SK-N-SH treated with all-trans-retinoic acid at 6 μM for 48 hours (cell line): ENCODE measurements at regions not wholly inside any gene's neighbourhood (a gene's known extent, or its start where the extent isn't known, plus 50 kb on each side); places are given as distances from the start of the nearest gene placed in this dataset.

Experiments used
- ATAC-seq: fragments of 200-7000 bp; cut with Tn5 transposase; 3 replicates; pipeline ENCODE4 v1.9.1; 2020; ENCODE audit warnings: mild to moderate bottlenecking, moderate library complexity
- ARNTL ChIP-seq: fragments of 450-650 bp; formaldehyde crosslinking; IDR thresholded peaks from 2 replicates; pipeline ENCODE4 v1.5.0; 2020; ENCODE audit warnings: low read depth, mild to moderate bottlenecking, moderate library complexity, borderline replicate concordance
- BACH2 ChIP-seq: fragments of 250-450 bp; sonication (Bioruptor Pico); IDR thresholded peaks from 2 replicates; pipeline ENCODE4 v1.9.0; 2021; ENCODE audit warnings: mild to moderate bottlenecking, borderline replicate concordance
- CSDC2 ChIP-seq: fragments of 250-450 bp; sonication (Bioruptor Pico); IDR thresholded peaks from 2 replicates; pipeline ENCODE4 v1.5.0; 2020; ENCODE audit warnings: mild to moderate bottlenecking, moderate library complexity
- GLIS3 ChIP-seq: fragments of 250-450 bp; sonication (Bioruptor Pico); IDR thresholded peaks from 2 replicates; pipeline ENCODE4 v1.5.0; 2020; ENCODE audit warnings: mild to moderate bottlenecking, moderate library complexity
- ISL1 ChIP-seq: fragments of 250-450 bp; sonication (Bioruptor Pico); IDR thresholded peaks from 2 replicates; pipeline ENCODE4 v2.1.2; 2022; ENCODE audit warnings: mild to moderate bottlenecking, moderate library complexity
- PATZ1 ChIP-seq: fragments of 250-450 bp; sonication (Bioruptor Pico); IDR thresholded peaks from 2 replicates; pipeline ENCODE4 v1.8.0; 2020; ENCODE audit warnings: mild to moderate bottlenecking, moderate library complexity, borderline replicate concordance
- PPARA ChIP-seq: fragments of 250-450 bp; sonication (Bioruptor Pico); IDR thresholded peaks from 2 replicates; pipeline ENCODE4 v1.5.0; 2020; ENCODE audit warnings: mild to moderate bottlenecking, borderline replicate concordance
- TCF4 ChIP-seq: fragments of 250-450 bp; sonication (Bioruptor Pico); IDR thresholded peaks from 2 replicates; pipeline ENCODE4 v1.8.0; 2021; ENCODE audit warnings: mild to moderate bottlenecking, moderate library complexity, borderline replicate concordance
- TSHZ2 ChIP-seq: fragments of 250-450 bp; sonication (Bioruptor Pico); IDR thresholded peaks from 2 replicates; pipeline ENCODE4 v1.5.0; 2020; ENCODE audit warnings: mild to moderate bottlenecking, moderate library complexity
- ZFP3 ChIP-seq: fragments of 250-450 bp; sonication (Bioruptor Pico); IDR thresholded peaks from 2 replicates; pipeline ENCODE4 v1.5.0; 2020; ENCODE audit warnings: mild to moderate bottlenecking, moderate library complexity
- ZFP30 ChIP-seq: fragments of 450-650 bp; formaldehyde crosslinking; IDR thresholded peaks from 2 replicates; pipeline ENCODE4 v1.5.0; 2022; ENCODE audit warnings: mild to moderate bottlenecking, moderate library complexity
- ZNF565 ChIP-seq: fragments of 450-650 bp; formaldehyde crosslinking; conservative IDR thresholded peaks from 2 replicates; pipeline ENCODE4 v1.5.0; 2020; ENCODE audit warnings: low read depth, mild to moderate bottlenecking, moderate library complexity
- ZNF70 ChIP-seq: fragments of 450-650 bp; formaldehyde crosslinking; IDR thresholded peaks from 2 replicates; pipeline ENCODE4 v1.5.0; 2020; ENCODE audit warnings: mild to moderate bottlenecking, moderate library complexity
- ZNF8 ChIP-seq: fragments of 450-650 bp; formaldehyde crosslinking; IDR thresholded peaks from 2 replicates; pipeline ENCODE4 v1.5.0; 2020; ENCODE audit warnings: mild to moderate bottlenecking, moderate library complexity
- TF ChIP-seq, protein P1 (sequence below): fragments of 250-450 bp; sonication (Bioruptor Pico); IDR thresholded peaks from 2 replicates; pipeline ENCODE4 v1.5.1; 2020; ENCODE audit warnings: low read depth, mild to moderate bottlenecking, moderate library complexity

- ATAC-seq: no peak
- TF ChIP-seq CSDC2 (CRISPR knock-in tag) (no peak), ZNF8 (CRISPR knock-in tag) (no peak), ZNF565 (CRISPR knock-in tag) (no peak), ZFP3 (CRISPR knock-in tag) (no peak)
These were observed 101.8 kb upstream of the RET start for GRCh38 chr10:42975005-42975493.

- ATAC-seq: 0 out of 3 replicates have a peak, but pooled peaks have one; percentile 25
- TF ChIP-seq TSHZ2 (CRISPR knock-in tag): 0 out of 2 replicates have a peak, but pooled peaks have one; percentile 15
- TF ChIP-seq PPARA (CRISPR knock-in tag): no peak
- TF ChIP-seq, all 23 proteins: peak for 1
These were observed 101.1 kb upstream of the RET start for GRCh38 chr10:42975558-42976340.

DNA sequence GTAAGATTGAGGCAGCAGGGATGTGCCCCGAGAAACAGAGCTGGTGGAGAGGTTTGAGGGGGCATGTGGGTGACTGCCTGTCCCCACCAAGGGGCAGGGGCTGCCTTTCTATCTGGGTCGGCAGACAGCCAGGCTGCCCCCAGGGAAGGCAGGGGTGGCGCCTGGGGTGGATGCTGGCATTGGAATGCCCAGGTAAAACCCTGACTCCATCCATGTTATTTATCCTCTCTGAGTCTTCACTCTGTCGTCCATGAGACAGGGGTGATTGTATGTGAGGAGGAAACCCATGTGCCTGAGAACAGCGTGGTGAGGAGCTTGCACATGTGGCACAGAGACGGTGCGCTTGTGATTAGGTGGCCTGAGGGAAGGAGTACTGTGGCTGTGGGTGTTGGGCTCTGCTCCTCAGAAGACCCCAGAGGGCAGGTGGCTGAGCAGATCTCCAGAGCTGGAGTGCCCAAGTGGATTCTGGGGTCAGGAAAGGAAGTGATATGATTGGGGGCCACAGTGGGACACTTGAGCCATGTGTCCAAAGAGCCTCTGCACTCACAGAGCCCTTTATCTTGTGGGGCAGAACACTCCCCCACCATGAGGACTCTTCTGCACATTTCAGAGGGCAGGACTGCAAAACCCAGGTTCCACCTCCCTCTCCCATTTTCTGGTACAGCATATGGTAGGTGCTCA is 100.4 kb upstream of the RET start:
- no peak for ATAC-seq
- no peak for TF ChIP-seq ZFP30 (CRISPR knock-in tag)
- TF ChIP-seq ZNF70: no peak
- no peak for TF ChIP-seq PATZ1
- TF ChIP-seq TSHZ2 (CRISPR knock-in tag): no peak

DNA sequence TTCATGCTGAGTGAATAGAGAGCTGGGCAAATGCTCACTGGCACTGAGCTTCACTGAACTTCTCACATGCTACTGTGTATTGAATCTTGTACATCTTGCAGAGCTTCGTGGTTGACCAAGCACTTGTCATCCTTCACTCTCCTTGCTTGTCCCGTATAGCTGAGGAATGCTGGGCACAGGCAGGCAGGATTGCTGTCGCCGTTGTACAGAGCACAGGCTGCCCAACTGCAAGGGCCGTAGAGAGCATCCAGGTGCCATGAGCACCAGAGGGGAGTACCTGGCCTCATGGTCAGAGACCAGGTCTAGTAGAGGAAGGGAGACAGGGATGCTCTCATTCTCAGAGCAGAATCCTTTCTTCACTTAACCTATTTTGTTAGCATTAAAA is 99.8 kb upstream of the RET start:
- no peak for ATAC-seq
- TF ChIP-seq ISL1 (CRISPR knock-in tag) (no peak), GLIS3 (no peak), ZFP30 (CRISPR knock-in tag) (no peak), PPARA (CRISPR knock-in tag) (no peak), TSHZ2 (CRISPR knock-in tag) (no peak), PATZ1 (no peak), ZNF8 (CRISPR knock-in tag) (no peak), ZNF565 (CRISPR knock-in tag) (no peak), TCF4 (CRISPR knock-in tag) (no peak), BACH2 (CRISPR knock-in tag) (no peak), ARNTL (CRISPR knock-in tag) (no peak), CSDC2 (CRISPR knock-in tag) (no peak), ZNF70 (no peak), ZFP3 (CRISPR knock-in tag) (no peak)
- TF ChIP-seq, protein P1, sequence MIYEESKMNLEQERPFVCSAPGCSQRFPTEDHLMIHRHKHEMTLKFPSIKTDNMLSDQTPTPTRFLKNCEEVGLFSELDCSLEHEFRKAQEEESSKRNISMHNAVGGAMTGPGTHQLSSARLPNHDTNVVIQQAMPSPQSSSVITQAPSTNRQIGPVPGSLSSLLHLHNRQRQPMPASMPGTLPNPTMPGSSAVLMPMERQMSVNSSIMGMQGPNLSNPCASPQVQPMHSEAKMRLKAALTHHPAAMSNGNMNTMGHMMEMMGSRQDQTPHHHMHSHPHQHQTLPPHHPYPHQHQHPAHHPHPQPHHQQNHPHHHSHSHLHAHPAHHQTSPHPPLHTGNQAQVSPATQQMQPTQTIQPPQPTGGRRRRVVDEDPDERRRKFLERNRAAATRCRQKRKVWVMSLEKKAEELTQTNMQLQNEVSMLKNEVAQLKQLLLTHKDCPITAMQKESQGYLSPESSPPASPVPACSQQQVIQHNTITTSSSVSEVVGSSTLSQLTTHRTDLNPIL (CRISPR knock-in tag): no peak
- TF ChIP-seq, all 23 proteins: peak for 0
